M059J (cell line): ENCODE measurements at regions not wholly inside any gene's neighbourhood (a gene's known extent, or its start where the extent isn't known, plus 50 kb on each side); places are given as distances from the start of the nearest gene placed in this dataset.
"Not testable (repeated sequence)": the region's sequence is repeated elsewhere in the genome, so short reads cannot be mapped to it uniquely, and the experiment has no call there.

Experiments
- DNase-seq: peaks from one replicate; pipeline ENCODE4 v3.0.0-alpha.2; 2012; ENCODE audit warnings: low read depth

- no peak for DNase-seq
Observed at GRCh38 chr2:64251497-64252250, 107.5 kb upstream of the PELI1 start.

- DNase-seq = not testable (repeated sequence)
Observed at GRCh38 chr2:64252251-64252978, 108.2 kb upstream of the PELI1 start.

- not testable (repeated sequence) for DNase-seq
Observed at GRCh38 chr2:64253421-64253820, 109.2 kb upstream of the PELI1 start.

GRCh38 chr2:64258566-64258965 lies 114.3 kb upstream of the PELI1 start:
- no peak for DNase-seq

GRCh38 chr2:64259312-64259711 lies 115.1 kb upstream of the PELI1 start:
- DNase-seq = peak; percentile 9

GRCh38 chr2:64260093-64260803 lies 116.0 kb upstream of the PELI1 start:
- no peak for DNase-seq

GRCh38 chr2:64260817-64261216 lies 116.6 kb upstream of the PELI1 start:
- no peak for DNase-seq

- no peak for DNase-seq
Observed at GRCh38 chr2:64262071-64262470, 117.9 kb upstream of the PELI1 start.

- DNase-seq = no peak
Observed at GRCh38 chr2:64262816-64263215, 118.6 kb upstream of the PELI1 start.

GRCh38 chr2:64263315-64263714 lies 119.1 kb upstream of the PELI1 start:
- DNase-seq = peak; percentile 42

- DNase-seq = no peak
Observed at GRCh38 chr2:64267699-64268098, 123.5 kb upstream of the PELI1 start.

GRCh38 chr2:64268330-64269048 lies 124.3 kb upstream of the PELI1 start:
- peak; percentile 38 for DNase-seq

GRCh38 chr2:64273524-64274398 lies 129.5 kb upstream of the PELI1 start:
- peak; percentile 96 for DNase-seq

GRCh38 chr2:64274399-64275173 lies 130.4 kb upstream of the PELI1 start:
- peak; percentile 30 for DNase-seq

- DNase-seq = no peak
Observed at GRCh38 chr2:64275174-64275466, 130.9 kb upstream of the PELI1 start.

GRCh38 chr2:64276417-64277095 lies 132.3 kb upstream of the PELI1 start:
- peak; percentile 48 for DNase-seq

GRCh38 chr2:64277101-64277849 lies 133.1 kb upstream of the PELI1 start:
- DNase-seq = peak; percentile 59

GRCh38 chr2:64280812-64281211 lies 136.6 kb upstream of the PELI1 start:
- DNase-seq = not testable (repeated sequence)

- DNase-seq = no peak
Observed at GRCh38 chr2:64283006-64283570, 138.9 kb upstream of the PELI1 start.
